ENCODE measurements at regions not wholly inside any gene's neighbourhood (a gene's known extent, or its start where the extent isn't known, plus 50 kb on each side); places are given as distances from the start of the nearest gene placed in this dataset.

GRCh38 chr6:106901062-106901461 is 73.5 kb downstream of the CD24 start:
- Histone ChIP-seq H4K8ac (replicated peaks; ENCODE audit: insufficient read length, low read depth, low read length) (no peak overlapping the region), H4K91ac (ENCODE audit: insufficient read length, low read depth, low read length) (no peak overlapping the region), H2BK5ac (ENCODE audit: insufficient read length, low read length) (no peak overlapping the region), H3K4ac (ENCODE audit: low read depth, low read length) (no peak overlapping the region), H3K23me2 (ENCODE audit: insufficient read length, low read depth, low read length, poor library complexity, severe bottlenecking) (no peaks in the 10 kb centered on the region), H3K79me1 (ENCODE audit: insufficient read depth, low read depth, low read length, poor library complexity, severe bottlenecking) (no peaks in the 10 kb centered on the region), H3K18ac (ENCODE audit: insufficient read length, low read depth, low read length) (no peak overlapping the region), H2BK20ac (ENCODE audit: low read depth, low read length, poor library complexity, severe bottlenecking) (no peak overlapping the region), H2BK15ac (ENCODE audit: low read depth, low read length) (no peak overlapping the region), H4K20me1 (ENCODE audit: control insufficient read depth, insufficient read depth, insufficient read length) (no peaks in the 10 kb centered on the region), H3K27me3 (ENCODE audit: insufficient read depth, low read length) (no peaks in the 10 kb centered on the region), H2BK12ac (ENCODE audit: insufficient read length, low read depth, low read length) (no peak overlapping the region), H3K79me2 (ENCODE audit: insufficient read depth, low read length) (no peaks in the 10 kb centered on the region), H2BK120ac (ENCODE audit: low read depth, low read length, poor library complexity, severe bottlenecking) (no peak overlapping the region), H3K27ac (ENCODE audit: insufficient read length, low read depth, low read length) (no peak overlapping the region), H2AK5ac (ENCODE audit: insufficient read length, low read length) (no peak overlapping the region), H4K5ac (ENCODE audit: insufficient read length, low read depth, low read length) (no peak overlapping the region), H3K4me2 (ENCODE audit: insufficient read depth, insufficient read length, low read length) (no peak overlapping the region), H3K9ac (ENCODE audit: extremely low read depth, insufficient read length, low read length) (no peak overlapping the region), H3T11ph (ENCODE audit: low read length) (no peak overlapping the region), H3K23ac (ENCODE audit: insufficient read length, low read depth, low read length) (no peak overlapping the region), H2AFZ (ENCODE audit: low read length) (no peak overlapping the region), H3K14ac (ENCODE audit: insufficient read depth, low read length) (no peak overlapping the region), H3K9me3 (ENCODE audit: control insufficient read depth, low read depth, low read length) (peaks cover 32% of the 10 kb centered on the region), H3K56ac (ENCODE audit: insufficient read length, low read depth, low read length) (no peak overlapping the region), H3K4me1 (ENCODE audit: insufficient read depth, low read length) (peaks cover 2% of the 10 kb centered on the region; the same call in 1 of the 2 replicates)
- DNase-seq: no peak
- Mint-ChIP-seq H3K36me3 (ENCODE audit: insufficient read depth in 1 of 3, low read depth in 3 of 3) (peaks cover 34 to 79% (median 47%) of the 10 kb centered on the region in 3 experiments), H3K9me3 (peaks cover 61 to 62% of the 10 kb centered on the region in 2 experiments), H3K27me3 (ENCODE audit: low read depth) (no peaks in the 10 kb centered on the region), H3K27ac (peak overlapping the region in 1 of 3 experiments; percentile 49; a peak in 1 of 7 replicates), H3K4me1 (peaks cover 35 to 42% of the 10 kb centered on the region in 2 experiments), H3K4me3 (no peak overlapping the region)
- no peak for TF ChIP-seq CTCF (conservative IDR thresholded peaks at IDR 0.05)
- WGBS (ENCODE audit: extremely low coverage, insufficient read length, low lambda C conversion rate): no CpG with 5 or more reads among the region's 3 CpGs

Data from H9 (cell line).